ENCODE measurements at regions not wholly inside any gene's neighbourhood (a gene's known extent, or its start where the extent isn't known, plus 50 kb on each side); places are given as distances from the start of the nearest gene placed in this dataset.

GRCh38 chr1:104932030-104932915, 1182.6 kb downstream of the AMY1C start:
- H3K79me2 ChIP-seq (ENCODE audit: insufficient read depth, low read length): no peaks in the 10 kb centered on the region
- H3K27ac ChIP-seq (ENCODE audit: low read length): no peak overlapping the region
- no peak overlapping the region for H2AFZ ChIP-seq (ENCODE audit: low read depth, low read length)
- H3K36me3 ChIP-seq (ENCODE audit: insufficient read depth, low read length): no peaks in the 10 kb centered on the region
- ATAC-seq (ENCODE audit: insufficient read depth, low read depth) (no peak; the same call in 2 of the 3 replicates), DNase-seq (no peak)
- H3K27me3 ChIP-seq (ENCODE audit: insufficient read depth, low read length, poor library complexity): no peaks in the 10 kb centered on the region
- H4K20me1 ChIP-seq (ENCODE audit: insufficient read depth, low read length): no peaks in the 10 kb centered on the region
- H3K9me3 ChIP-seq (ENCODE audit: insufficient read depth, low read length, severe bottlenecking): no peaks in the 10 kb centered on the region
- TF ChIP-seq EZH2 (IDR thresholded peaks at IDR 0.05; ENCODE audit: borderline replicate concordance, low read depth, low read length, severe bottlenecking): no peak
- H3K9ac ChIP-seq (ENCODE audit: low read depth, low read length): no peak overlapping the region
- H3K4me2 ChIP-seq (ENCODE audit: insufficient read depth, low read length): no peak overlapping the region
- H3K4me3 ChIP-seq (ENCODE audit: low read depth in 1 of 2, low read length in 2 of 2): no peak overlapping the region
- H3K4me1 ChIP-seq (ENCODE audit: insufficient read depth, low read length): no peaks in the 10 kb centered on the region

- no peaks in the 10 kb centered on the region for H4K20me1 ChIP-seq (ENCODE audit: insufficient read depth, low read length)
- no peaks in the 10 kb centered on the region for H3K27me3 ChIP-seq (ENCODE audit: insufficient read depth, low read length, poor library complexity)
- no peak overlapping the region for H3K4me3 ChIP-seq (ENCODE audit: low read depth in 1 of 2, low read length in 2 of 2)
- H3K36me3 ChIP-seq (ENCODE audit: insufficient read depth, low read length): no peaks in the 10 kb centered on the region
- H3K79me2 ChIP-seq (ENCODE audit: insufficient read depth, low read length): no peaks in the 10 kb centered on the region
- DNase-seq: no peak
- TF ChIP-seq, protein P1, sequence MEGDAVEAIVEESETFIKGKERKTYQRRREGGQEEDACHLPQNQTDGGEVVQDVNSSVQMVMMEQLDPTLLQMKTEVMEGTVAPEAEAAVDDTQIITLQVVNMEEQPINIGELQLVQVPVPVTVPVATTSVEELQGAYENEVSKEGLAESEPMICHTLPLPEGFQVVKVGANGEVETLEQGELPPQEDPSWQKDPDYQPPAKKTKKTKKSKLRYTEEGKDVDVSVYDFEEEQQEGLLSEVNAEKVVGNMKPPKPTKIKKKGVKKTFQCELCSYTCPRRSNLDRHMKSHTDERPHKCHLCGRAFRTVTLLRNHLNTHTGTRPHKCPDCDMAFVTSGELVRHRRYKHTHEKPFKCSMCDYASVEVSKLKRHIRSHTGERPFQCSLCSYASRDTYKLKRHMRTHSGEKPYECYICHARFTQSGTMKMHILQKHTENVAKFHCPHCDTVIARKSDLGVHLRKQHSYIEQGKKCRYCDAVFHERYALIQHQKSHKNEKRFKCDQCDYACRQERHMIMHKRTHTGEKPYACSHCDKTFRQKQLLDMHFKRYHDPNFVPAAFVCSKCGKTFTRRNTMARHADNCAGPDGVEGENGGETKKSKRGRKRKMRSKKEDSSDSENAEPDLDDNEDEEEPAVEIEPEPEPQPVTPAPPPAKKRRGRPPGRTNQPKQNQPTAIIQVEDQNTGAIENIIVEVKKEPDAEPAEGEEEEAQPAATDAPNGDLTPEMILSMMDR (IDR thresholded peaks at IDR 0.05; ENCODE audit: borderline replicate concordance, extremely low read depth, low read length, poor library complexity, severe bottlenecking): no peak
- TF ChIP-seq EZH2 (IDR thresholded peaks at IDR 0.05; ENCODE audit: borderline replicate concordance, low read depth, low read length, severe bottlenecking): no peak
- no peaks in the 10 kb centered on the region for H3K4me1 ChIP-seq (ENCODE audit: insufficient read depth, low read length)
- H3K4me2 ChIP-seq (ENCODE audit: insufficient read depth, low read length): no peak overlapping the region
- peak overlapping the region; percentile 32; the same call in 1 of the 2 replicates for H2AFZ ChIP-seq (ENCODE audit: low read depth, low read length)
- no peak; the same call in 2 of the 3 replicates for ATAC-seq (ENCODE audit: insufficient read depth, low read depth)
- H3K9me3 ChIP-seq (ENCODE audit: insufficient read depth, low read length, severe bottlenecking): no peaks in the 10 kb centered on the region
- no peak overlapping the region for H3K9ac ChIP-seq (ENCODE audit: low read depth, low read length)
- no peak overlapping the region for H3K27ac ChIP-seq (ENCODE audit: low read length)
Observed at GRCh38 chr1:104932949-104933679, 1183.4 kb downstream of the AMY1C start.

DNA sequence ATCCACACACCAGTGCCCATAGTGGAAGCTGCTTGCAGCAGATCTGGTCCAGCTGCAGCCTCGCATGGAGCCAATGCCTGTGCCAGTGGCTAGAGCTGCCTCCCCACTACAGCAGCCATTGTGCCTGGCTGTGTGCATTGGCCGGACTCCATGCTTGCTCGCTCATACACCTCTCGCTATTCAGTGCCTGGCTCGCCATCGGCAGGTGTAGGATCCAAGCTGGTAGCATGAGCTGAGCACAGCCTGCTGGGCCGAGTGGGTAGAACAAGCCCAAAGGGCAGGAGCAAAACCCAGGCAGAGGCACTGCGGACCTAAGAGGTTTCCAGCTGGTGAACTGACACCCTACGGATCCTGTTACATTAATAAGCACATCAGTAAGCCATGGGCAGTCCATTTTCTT, 1184.1 kb downstream of the AMY1C start:
- no peak overlapping the region for H3K4me3 ChIP-seq (ENCODE audit: low read depth in 1 of 2, low read length in 2 of 2)
- H2AFZ ChIP-seq (ENCODE audit: low read depth, low read length): no peak overlapping the region
- TF ChIP-seq, protein P1 (IDR thresholded peaks at IDR 0.05; ENCODE audit: borderline replicate concordance, extremely low read depth, low read length, poor library complexity, severe bottlenecking): no peak
- TF ChIP-seq EZH2 (IDR thresholded peaks at IDR 0.05; ENCODE audit: borderline replicate concordance, low read depth, low read length, severe bottlenecking): no peak
- ATAC-seq (ENCODE audit: insufficient read depth, low read depth) (no peak), DNase-seq (no peak)
- no peaks in the 10 kb centered on the region for H3K36me3 ChIP-seq (ENCODE audit: insufficient read depth, low read length)
- H3K4me1 ChIP-seq (ENCODE audit: insufficient read depth, low read length): no peaks in the 10 kb centered on the region
- H4K20me1 ChIP-seq (ENCODE audit: insufficient read depth, low read length): no peaks in the 10 kb centered on the region
- no peaks in the 10 kb centered on the region for H3K27me3 ChIP-seq (ENCODE audit: insufficient read depth, low read length, poor library complexity)
- H3K27ac ChIP-seq (ENCODE audit: low read length): no peak overlapping the region
- no peak overlapping the region for H3K4me2 ChIP-seq (ENCODE audit: insufficient read depth, low read length)
- no peaks in the 10 kb centered on the region for H3K79me2 ChIP-seq (ENCODE audit: insufficient read depth, low read length)
- no peaks in the 10 kb centered on the region for H3K9me3 ChIP-seq (ENCODE audit: insufficient read depth, low read length, severe bottlenecking)
- no peak overlapping the region for H3K9ac ChIP-seq (ENCODE audit: low read depth, low read length)

DNA sequence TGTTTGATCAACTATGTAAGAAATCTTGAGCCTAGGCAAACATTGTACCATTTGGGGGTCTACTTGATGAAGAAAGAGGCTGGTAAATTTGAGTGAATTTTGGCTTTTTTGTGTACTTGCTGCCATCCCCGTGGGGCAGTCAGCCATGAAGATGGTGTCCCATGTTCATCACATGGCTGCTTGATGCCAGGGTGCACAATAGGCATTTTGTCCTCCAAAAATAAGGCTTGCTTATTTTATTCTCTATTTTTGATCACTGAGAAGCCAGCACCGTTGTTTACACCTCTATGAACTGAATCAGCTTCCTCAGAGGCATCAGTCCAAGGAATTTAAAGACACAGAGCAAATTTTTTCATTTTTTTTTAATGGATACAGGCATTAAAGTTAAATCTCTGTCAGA, 1195.7 kb downstream of the AMY1C start:
- no peaks in the 10 kb centered on the region for H3K36me3 ChIP-seq (ENCODE audit: insufficient read depth, low read length)
- H3K4me3 ChIP-seq (ENCODE audit: low read depth in 1 of 2, low read length in 2 of 2): no peak overlapping the region
- ATAC-seq (ENCODE audit: insufficient read depth, low read depth) (no peak), DNase-seq (no peak)
- no peaks in the 10 kb centered on the region for H3K4me1 ChIP-seq (ENCODE audit: insufficient read depth, low read length)
- no peak overlapping the region for H3K27ac ChIP-seq (ENCODE audit: low read length)
- H2AFZ ChIP-seq (ENCODE audit: low read depth, low read length): no peak overlapping the region
- H3K4me2 ChIP-seq (ENCODE audit: insufficient read depth, low read length): no peak overlapping the region
- H3K9ac ChIP-seq (ENCODE audit: low read depth, low read length): no peak overlapping the region
- H3K27me3 ChIP-seq (ENCODE audit: insufficient read depth, low read length, poor library complexity): no peaks in the 10 kb centered on the region
- no peaks in the 10 kb centered on the region for H4K20me1 ChIP-seq (ENCODE audit: insufficient read depth, low read length)
- H3K9me3 ChIP-seq (ENCODE audit: insufficient read depth, low read length, severe bottlenecking): no peaks in the 10 kb centered on the region
- no peaks in the 10 kb centered on the region for H3K79me2 ChIP-seq (ENCODE audit: insufficient read depth, low read length)
- TF ChIP-seq, protein P1 (IDR thresholded peaks at IDR 0.05; ENCODE audit: borderline replicate concordance, extremely low read depth, low read length, poor library complexity, severe bottlenecking): no peak
- TF ChIP-seq EZH2 (IDR thresholded peaks at IDR 0.05; ENCODE audit: borderline replicate concordance, low read depth, low read length, severe bottlenecking): no peak
